IMR-90 (cell line): ENCODE measurements at regions not wholly inside any gene's neighbourhood (a gene's known extent, or its start where the extent isn't known, plus 50 kb on each side); places are given as distances from the start of the nearest gene placed in this dataset.

Experiments used
- ATAC-seq: fragments of 200-7000 bp; cut with Tn5 transposase; 2 replicates; pipeline ENCODE4 v1.9.1; 2020; ENCODE audit warnings: low read depth, mild to moderate bottlenecking, moderate library complexity
- BruUV-seq: library from RNA; stranded (reverse); fragments of 400-500 nt; replicated peaks from 2 replicates; lab custom pipeline; 2021; lab: Mats Ljungman, UMichigan
- CTCF ChIA-PET: fragments of 300-600 bp; formaldehyde crosslinking; extraction: SDS; loops from one replicate; lab custom pipeline; 2021; ENCODE audit warnings: antibody characterized with exemption; lab: Yijun Ruan, JAX
- POLR2A ChIA-PET: fragments of 300-600 bp; sonication (Branson Sonifier 250); formaldehyde crosslinking; loops from one replicate; lab custom pipeline; 2022; ENCODE audit warnings: antibody characterized with exemption; ENCODE audit not compliant: unreplicated experiment; lab: Charles Lee
- DNase-seq: peaks from one replicate; pipeline ENCODE4 v3.0.0; 2013
- H2AFZ ChIP-seq: replicated peaks from 2 replicates; pipeline ENCODE3; 2013; ENCODE audit warnings: low read length, mild to moderate bottlenecking; ENCODE audit not compliant: poor library complexity
- H2AK5ac ChIP-seq: 2 replicates; pipeline ENCODE4 v1.6.1; 2013; ENCODE audit warnings: low read depth, low read length, inconsistent platforms
- H2AK9ac ChIP-seq: replicated peaks from 2 replicates; pipeline ENCODE3; 2013; ENCODE audit warnings: mild to moderate bottlenecking, low read depth, low read length, moderate library complexity; ENCODE audit not compliant: poor library complexity
- H2BK120ac ChIP-seq: 2 replicates; pipeline ENCODE4 v1.6.1; 2013; ENCODE audit warnings: low read depth, low read length, inconsistent platforms
- H2BK15ac ChIP-seq: 3 replicates; pipeline ENCODE4 v1.6.1; 2013; ENCODE audit warnings: low read depth, low read length, inconsistent platforms
- H2BK20ac ChIP-seq: 2 replicates; pipeline ENCODE4 v1.6.1; 2013; ENCODE audit warnings: low read depth, mild to moderate bottlenecking, inconsistent platforms, low read length, moderate library complexity
- H2BK5ac ChIP-seq: 2 replicates; pipeline ENCODE4 v1.6.1; 2013; ENCODE audit warnings: mild to moderate bottlenecking, low read depth, low read length, inconsistent platforms; ENCODE audit not compliant: poor library complexity, severe bottlenecking
- H3K14ac ChIP-seq: replicated peaks from 2 replicates; pipeline ENCODE4 v1.6.1; 2013; ENCODE audit warnings: low read depth, low read length, inconsistent platforms
- H3K18ac ChIP-seq: 2 replicates; pipeline ENCODE4 v1.6.1; 2013; ENCODE audit warnings: low read depth, low read length, control low read depth
- H3K23ac ChIP-seq: 2 replicates; pipeline ENCODE4 v1.6.1; 2013; ENCODE audit warnings: low read depth, low read length, inconsistent platforms
- H3K27ac ChIP-seq: 2 replicates; pipeline ENCODE4 v1.5.1; 2013; ENCODE audit warnings: mild to moderate bottlenecking, control low read depth, low read length; ENCODE audit not compliant: insufficient read depth
- H3K27me3 ChIP-seq: 2 replicates; pipeline ENCODE4 v1.6.1; 2013; ENCODE audit warnings: low read length; ENCODE audit not compliant: control insufficient read depth, insufficient read depth
- H3K36me3 ChIP-seq: 2 replicates; pipeline ENCODE4 v1.6.1; 2013; ENCODE audit warnings: low read length, mixed read lengths; ENCODE audit not compliant: control insufficient read depth, insufficient read depth
- H3K4ac ChIP-seq: 2 replicates; pipeline ENCODE4 v1.6.1; 2013; ENCODE audit warnings: low read depth, low read length, inconsistent platforms
- H3K4me1 ChIP-seq: 2 replicates; pipeline ENCODE4 v1.6.1; 2013; ENCODE audit warnings: low read length, mixed read lengths; ENCODE audit not compliant: control insufficient read depth, insufficient read depth
- H3K4me2 ChIP-seq: 2 replicates; pipeline ENCODE4 v1.6.1; 2013; ENCODE audit warnings: low read depth, mild to moderate bottlenecking, control low read depth, low read length, moderate library complexity
- H3K4me3 ChIP-seq: 2 replicates; pipeline ENCODE4 v1.5.1; 2013; ENCODE audit warnings: low read depth, mild to moderate bottlenecking, control low read depth, low read length, moderate library complexity; ENCODE audit not compliant: insufficient read depth
- H3K56ac ChIP-seq: 2 replicates; pipeline ENCODE4 v1.6.1; 2013; ENCODE audit warnings: low read length, inconsistent platforms; ENCODE audit not compliant: insufficient read depth; ENCODE audit errors: extremely low read depth
- H3K79me1 ChIP-seq, 2 experiments: 2 replicates each; pipeline ENCODE4 v1.6.1; 2013; ENCODE audit warnings: low read length in 2 of 2, inconsistent platforms in 1 of 2, low read depth in 1 of 2
- H3K9ac ChIP-seq: 2 replicates; pipeline ENCODE4 v1.6.1; 2013; ENCODE audit warnings: low read depth, low read length, control low read depth
- H3K9me1 ChIP-seq: 2 replicates; pipeline ENCODE4 v1.6.1; 2013; ENCODE audit warnings: low read length, inconsistent platforms; ENCODE audit not compliant: insufficient read depth
- H3K9me3 ChIP-seq: 2 replicates; pipeline ENCODE4 v1.6.1; 2013; ENCODE audit warnings: low read length; ENCODE audit not compliant: control insufficient read depth, insufficient read depth
- H4K20me1 ChIP-seq: 2 replicates; pipeline ENCODE4 v1.6.1; 2013; ENCODE audit warnings: low read length, inconsistent platforms; ENCODE audit not compliant: insufficient read depth
- H4K5ac ChIP-seq: 2 replicates; pipeline ENCODE4 v1.6.1; 2013; ENCODE audit warnings: mild to moderate bottlenecking, low read depth, low read length, control low read depth
- H4K8ac ChIP-seq, 2 experiments: 2 replicates each; pipeline ENCODE4 v1.6.1; 2013; ENCODE audit warnings: low read depth in 2 of 2, low read length in 2 of 2, control low read depth in 1 of 2, inconsistent platforms in 1 of 2
- H4K91ac ChIP-seq: 2 replicates; pipeline ENCODE4 v1.6.1; 2013; ENCODE audit warnings: low read depth, low read length, inconsistent platforms; ENCODE audit not compliant: insufficient read depth
- CHD1 ChIP-seq: IDR thresholded peaks from 2 replicates; pipeline ENCODE4 v1.6.1; 2012; ENCODE audit warnings: low read depth, low read length, improper control_type of control experiment
- ELK1 ChIP-seq: fragments of 150-350 bp; IDR thresholded peaks from 2 replicates; pipeline ENCODE4 v1.6.1; 2016; ENCODE audit warnings: low read depth, mild to moderate bottlenecking, low read length, moderate library complexity, borderline replicate concordance
- FOS ChIP-seq: fragments of 150-350 bp; IDR thresholded peaks from 2 replicates; pipeline ENCODE4 v1.6.1; 2016; ENCODE audit warnings: low read depth, low read length
- RFX5 ChIP-seq: IDR thresholded peaks from 2 replicates; pipeline ENCODE4 v1.8.0; 2012; ENCODE audit warnings: low read depth, mild to moderate bottlenecking, low read length, moderate library complexity
- whole genome bisulfite sequencing, 2 experiments: methylation state at CpG; one replicate each; pipeline versions ENCODE4 v1.1.5 to v1.1.7; 2013; ENCODE audit warnings: missing lambda C conversion rate in 2 of 2; ENCODE audit not compliant: insufficient read length in 1 of 2; ENCODE audit errors: extremely low coverage in 2 of 2; 5-methylcytosine and 5-hydroxymethylcytosine counted together
- dilution Hi-C: fragments of 300-500 bp; cut with HindIII; formaldehyde crosslinking; loops from one replicate; pipeline ENCODE4 v1.14.3; 2018; ENCODE audit warnings: low sequenced_read_pairs; ENCODE audit not compliant: unreplicated experiment
- in situ Hi-C: fragments of 300-500 bp; cut with MboI; formaldehyde crosslinking; loops from 3 replicates; pipeline ENCODE4 v1.14.3; 2019; ENCODE audit warnings: low sequenced_read_pairs, inconsistent platforms, mixed read lengths
- intact Hi-C: fragments of 100-400 bp; cut with micrococcal nuclease; formaldehyde crosslinking; loops from 2 replicates; pipeline ENCODE4 v1.10.0; 2022

DNA sequence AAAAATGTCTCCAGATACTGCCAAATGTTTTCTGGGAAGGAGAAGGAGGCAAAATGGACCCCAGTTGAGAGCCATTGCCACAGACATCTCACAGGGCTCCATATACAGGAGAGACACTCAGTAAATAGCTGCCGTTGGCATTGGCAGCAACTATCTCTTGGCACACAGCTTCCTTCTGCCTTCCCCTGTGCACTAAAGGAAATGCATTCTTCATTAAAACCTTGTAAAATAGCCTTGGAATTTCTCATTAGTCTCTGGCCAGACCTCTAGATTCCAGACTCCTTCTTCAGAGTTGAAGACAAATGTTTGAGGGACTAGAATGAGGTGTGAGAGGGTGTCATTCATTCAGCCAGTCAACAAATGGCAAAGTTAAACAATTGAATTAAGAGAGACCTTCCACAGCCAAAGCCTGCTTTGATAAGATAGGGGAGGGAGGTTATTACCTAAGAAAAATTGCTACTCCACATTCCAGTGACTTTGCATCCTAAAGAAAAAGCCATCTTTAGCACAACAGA is 223.9 kb upstream of the HS3ST3A1 start:
- no peak for DNase-seq
- peaks cover 2% of the 10 kb centered on the region; the same call in 1 of the 2 replicates for H3K27me3 ChIP-seq
- H3K27ac ChIP-seq, result no peak overlapping the region
- H4K20me1 ChIP-seq, result no peaks in the 10 kb centered on the region
- no peak for ATAC-seq
- no CpG with 5 or more reads among the region's 1 CpG for WGBS, 2 experiments
- H3K23ac ChIP-seq, result no peak overlapping the region
- no peak overlapping the region for H3K9ac ChIP-seq
- H2BK15ac ChIP-seq, result no peak overlapping the region
- H4K8ac ChIP-seq, result no peak overlapping the region
- no peak overlapping the region for H4K91ac ChIP-seq
- H3K18ac ChIP-seq, result no peak overlapping the region
- intact Hi-C loops, result no loop called here
- no peak overlapping the region for H2AK9ac ChIP-seq
- H3K9me1 ChIP-seq, result no peaks in the 10 kb centered on the region
- no peaks in the 10 kb centered on the region for H3K9me3 ChIP-seq
- H4K5ac ChIP-seq, result no peak overlapping the region
- no peak overlapping the region for H3K4me3 ChIP-seq
- ChIA-PET CTCF (no interaction called here), POLR2A (no interaction called here)
- BruUV-seq, result no TSS peak
- dilution Hi-C loops, result no loop called here
- no peak overlapping the region for H2BK5ac ChIP-seq
- H2AK5ac ChIP-seq, result no peak overlapping the region
- H2BK120ac ChIP-seq, result no peak overlapping the region
- H3K14ac ChIP-seq, result no peak overlapping the region
- no peak for TF ChIP-seq RFX5
- no peak for TF ChIP-seq FOS
- no peak for TF ChIP-seq CHD1
- no peak for TF ChIP-seq ELK1
- no peaks in the 10 kb centered on the region for H3K36me3 ChIP-seq
- in situ Hi-C loops, result no loop called here
- H3K79me1 ChIP-seq, result no peaks in the 10 kb centered on the region
- H2BK20ac ChIP-seq, result no peak overlapping the region
- no peaks in the 10 kb centered on the region for H3K4me1 ChIP-seq
- H3K4ac ChIP-seq, result no peak overlapping the region
- H2AFZ ChIP-seq, result no peak overlapping the region
- H3K4me2 ChIP-seq, result no peak overlapping the region
- no peak overlapping the region for H3K56ac ChIP-seq
